ENCODE measurements at regions not wholly inside any gene's neighbourhood (a gene's known extent, or its start where the extent isn't known, plus 50 kb on each side); places are given as distances from the start of the nearest gene placed in this dataset.

- DNase-seq (ENCODE audit: low read depth): no peak
- TF ChIP-seq CTCF (IDR thresholded peaks at IDR 0.05; ENCODE audit: insufficient read depth, low read depth, low read length): no peak
Measured at GRCh38 chr9:113720495-113720894, 155.6 kb upstream of the ZNF618 start.

GRCh38 chr9:113721856-113722255, 154.3 kb upstream of the ZNF618 start:
- no peak for TF ChIP-seq CTCF (IDR thresholded peaks at IDR 0.05; ENCODE audit: insufficient read depth, low read depth, low read length)
- H3K4me3 ChIP-seq (ENCODE audit: low read depth, low read length): no peak overlapping the region
- no peak for DNase-seq (ENCODE audit: low read depth)

More at GRCh38 chr9:113720495-113720894, 155.6 kb upstream of the ZNF618 start:
- H3K4me3 ChIP-seq (ENCODE audit: low read depth, low read length): no peak overlapping the region

- no peak for DNase-seq (ENCODE audit: low read depth)
- TF ChIP-seq CTCF (IDR thresholded peaks at IDR 0.05; ENCODE audit: insufficient read depth, low read depth, low read length): no peak
- no peak overlapping the region for H3K4me3 ChIP-seq (ENCODE audit: low read depth, low read length)
Measured at GRCh38 chr9:113724202-113724601, 151.9 kb upstream of the ZNF618 start.

- no peak for DNase-seq (ENCODE audit: low read depth)
- TF ChIP-seq CTCF (IDR thresholded peaks at IDR 0.05; ENCODE audit: insufficient read depth, low read depth, low read length): no peak
- H3K4me3 ChIP-seq (ENCODE audit: low read depth, low read length): no peak overlapping the region
Measured at GRCh38 chr9:113728989-113729388, 147.1 kb upstream of the ZNF618 start.

- no peak for DNase-seq (ENCODE audit: low read depth)
- H3K4me3 ChIP-seq (ENCODE audit: low read depth, low read length): no peak overlapping the region
- no peak for TF ChIP-seq CTCF (IDR thresholded peaks at IDR 0.05; ENCODE audit: insufficient read depth, low read depth, low read length)
Measured at GRCh38 chr9:113734826-113735225, 141.3 kb upstream of the ZNF618 start.

- H3K4me3 ChIP-seq (ENCODE audit: low read depth, low read length): no peak overlapping the region
- TF ChIP-seq CTCF (IDR thresholded peaks at IDR 0.05; ENCODE audit: insufficient read depth, low read depth, low read length): peak; percentile 84
- peak; percentile 64 for DNase-seq (ENCODE audit: low read depth)
Measured at GRCh38 chr9:113737517-113738271, 138.4 kb upstream of the ZNF618 start.

- no peak overlapping the region for H3K4me3 ChIP-seq (ENCODE audit: low read depth, low read length)
- TF ChIP-seq CTCF (IDR thresholded peaks at IDR 0.05; ENCODE audit: insufficient read depth, low read depth, low read length): no peak
- DNase-seq (ENCODE audit: low read depth): no peak
Measured at GRCh38 chr9:113738496-113738892, 137.6 kb upstream of the ZNF618 start.

All from fibroblast of villous mesenchyme (primary cell).